ENCODE measurements at regions not wholly inside any gene's neighbourhood (a gene's known extent, or its start where the extent isn't known, plus 50 kb on each side); places are given as distances from the start of the nearest gene placed in this dataset.

GRCh38 chr2:121052521-121052920 is 232.5 kb downstream of the TFCP2L1 start:
- TF ChIP-seq EZH2 (IDR thresholded peaks at IDR 0.05; ENCODE audit: borderline replicate concordance) (no peak), CTCF (IDR thresholded peaks at IDR 0.05; ENCODE audit: poor library complexity) (no peak), EZH2phosphoT487 (IDR thresholded peaks at IDR 0.05; ENCODE audit: low read depth, severe bottlenecking, unreplicated experiment) (no peak)
